Fibroblast of the conjunctiva (primary cell): ENCODE measurements at regions not wholly inside any gene's neighbourhood (a gene's known extent, or its start where the extent isn't known, plus 50 kb on each side); places are given as distances from the start of the nearest gene placed in this dataset.
A peak's percentile ranks its signal among the peaks of the same experiment; 100 is the strongest.

Experiments
- DNase-seq: peaks from one replicate; pipeline ENCODE4 v3.0.0-alpha.2; 2010; ENCODE audit warnings: low read depth

- no peak for DNase-seq
These were observed 378.5 kb downstream of the FAT4 start for GRCh38 chr4:125693228-125693627.

- DNase-seq: no peak
These were observed 387.7 kb downstream of the FAT4 start for GRCh38 chr4:125702406-125702805.

- no peak for DNase-seq
These were observed 388.7 kb downstream of the FAT4 start for GRCh38 chr4:125703443-125703842.

- DNase-seq: no peak
These were observed 390.0 kb downstream of the FAT4 start for GRCh38 chr4:125704726-125705125.

- no peak for DNase-seq
These were observed 390.9 kb downstream of the FAT4 start for GRCh38 chr4:125705681-125706080.

- no peak for DNase-seq
These were observed 392.6 kb downstream of the FAT4 start for GRCh38 chr4:125707397-125707796.

- DNase-seq: no peak
These were observed 396.0 kb downstream of the FAT4 start for GRCh38 chr4:125710766-125711165.

- no peak for DNase-seq
These were observed 399.3 kb downstream of the FAT4 start for GRCh38 chr4:125714049-125714448.

GRCh38 chr4:125714845-125715244 is 400.1 kb downstream of the FAT4 start:
- no peak for DNase-seq

GRCh38 chr4:125719987-125720386 is 405.2 kb downstream of the FAT4 start:
- DNase-seq: no peak

GRCh38 chr4:125722009-125722408 is 407.3 kb downstream of the FAT4 start:
- no peak for DNase-seq

GRCh38 chr4:125725957-125726525 is 411.3 kb downstream of the FAT4 start:
- DNase-seq: no peak

- no peak for DNase-seq
These were observed 413.2 kb downstream of the FAT4 start for GRCh38 chr4:125727931-125728330.

- peak; percentile 84 for DNase-seq
These were observed 413.8 kb downstream of the FAT4 start for GRCh38 chr4:125728568-125728967.

GRCh38 chr4:125729171-125729570 is 414.4 kb downstream of the FAT4 start:
- DNase-seq: no peak

GRCh38 chr4:125732632-125733031 is 417.9 kb downstream of the FAT4 start:
- DNase-seq: no peak

GRCh38 chr4:125734504-125734903 is 419.7 kb downstream of the FAT4 start:
- DNase-seq: no peak

GRCh38 chr4:125735102-125735501 is 420.3 kb downstream of the FAT4 start:
- DNase-seq: peak; percentile 67

GRCh38 chr4:125736057-125736456 is 421.3 kb downstream of the FAT4 start:
- peak; percentile 61 for DNase-seq

- no peak for DNase-seq
These were observed 425.0 kb downstream of the FAT4 start for GRCh38 chr4:125739760-125740159.

GRCh38 chr4:125741825-125742452 is 427.2 kb downstream of the FAT4 start:
- peak; percentile 36 for DNase-seq

- DNase-seq: no peak
These were observed 430.2 kb downstream of the FAT4 start for GRCh38 chr4:125744891-125745364.

GRCh38 chr4:125749354-125749753 is 434.6 kb downstream of the FAT4 start:
- no peak for DNase-seq

- DNase-seq: no peak
These were observed 435.6 kb downstream of the FAT4 start for GRCh38 chr4:125750399-125750798.
